ENCODE measurements at regions not wholly inside any gene's neighbourhood (a gene's known extent, or its start where the extent isn't known, plus 50 kb on each side); places are given as distances from the start of the nearest gene placed in this dataset.
"Not testable (repeated sequence)": the region's sequence is repeated elsewhere in the genome, so short reads cannot be mapped to it uniquely, and the experiment has no call there.

DNA sequence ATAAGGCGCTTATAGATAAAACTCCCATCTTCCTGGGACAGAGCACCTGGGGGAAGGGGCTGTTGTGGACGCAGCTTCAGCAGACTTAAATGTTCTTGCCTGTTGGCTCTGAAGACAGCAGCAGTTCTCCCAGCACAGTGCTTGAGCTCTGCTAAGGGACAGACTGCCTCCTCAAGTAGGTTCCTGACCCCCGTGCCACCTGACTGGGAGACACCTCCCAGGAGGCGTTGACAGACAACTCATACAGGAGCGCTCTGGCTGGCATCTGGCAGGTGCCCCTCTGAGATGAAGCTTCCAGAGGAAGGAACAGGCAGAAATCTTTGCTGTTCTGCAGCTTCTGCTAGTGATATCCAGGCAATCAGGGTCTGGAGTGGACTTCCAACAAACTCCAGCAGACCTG is 383.1 kb upstream of the EMCN start:
- not testable (repeated sequence) for DNase-seq

DNA sequence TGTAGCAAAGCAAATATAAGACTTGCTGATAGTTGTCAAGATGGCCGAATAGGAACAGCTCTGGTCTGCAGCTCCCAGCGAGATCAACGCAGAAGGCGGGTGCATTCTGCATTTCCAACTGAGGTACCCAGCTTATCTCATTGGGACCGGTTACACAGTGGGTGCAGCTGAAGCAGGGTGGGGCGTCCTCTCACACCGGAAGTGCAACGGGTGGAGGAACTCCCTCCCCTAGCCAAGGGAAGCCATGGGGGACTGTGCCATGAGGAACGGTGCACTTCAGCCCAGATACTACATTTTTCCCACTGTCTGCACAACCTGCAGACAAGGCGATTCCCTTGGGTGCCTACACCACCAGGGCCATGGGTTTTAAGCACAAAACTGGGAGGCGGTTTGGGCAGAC is 382.3 kb upstream of the EMCN start:
- DNase-seq = no peak

DNA sequence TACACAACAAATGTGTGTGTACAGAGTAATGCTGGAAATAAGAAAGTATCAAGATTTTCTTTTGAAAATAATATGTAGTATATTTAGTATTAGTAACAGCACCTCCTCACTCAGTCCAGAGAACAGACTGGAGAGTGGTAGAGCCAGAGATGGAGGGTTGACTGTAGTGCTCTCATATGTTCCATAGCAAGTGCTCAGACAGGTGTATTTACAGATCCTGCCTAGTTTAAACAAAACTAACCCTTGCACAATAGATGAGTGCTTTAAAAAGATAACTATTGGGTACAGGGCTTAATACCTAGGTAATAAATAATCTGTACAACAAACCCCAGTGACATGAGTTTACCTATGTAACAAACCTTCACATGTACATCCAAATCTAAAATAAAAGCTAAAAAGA is 381.0 kb upstream of the EMCN start:
- DNase-seq = no peak

DNA sequence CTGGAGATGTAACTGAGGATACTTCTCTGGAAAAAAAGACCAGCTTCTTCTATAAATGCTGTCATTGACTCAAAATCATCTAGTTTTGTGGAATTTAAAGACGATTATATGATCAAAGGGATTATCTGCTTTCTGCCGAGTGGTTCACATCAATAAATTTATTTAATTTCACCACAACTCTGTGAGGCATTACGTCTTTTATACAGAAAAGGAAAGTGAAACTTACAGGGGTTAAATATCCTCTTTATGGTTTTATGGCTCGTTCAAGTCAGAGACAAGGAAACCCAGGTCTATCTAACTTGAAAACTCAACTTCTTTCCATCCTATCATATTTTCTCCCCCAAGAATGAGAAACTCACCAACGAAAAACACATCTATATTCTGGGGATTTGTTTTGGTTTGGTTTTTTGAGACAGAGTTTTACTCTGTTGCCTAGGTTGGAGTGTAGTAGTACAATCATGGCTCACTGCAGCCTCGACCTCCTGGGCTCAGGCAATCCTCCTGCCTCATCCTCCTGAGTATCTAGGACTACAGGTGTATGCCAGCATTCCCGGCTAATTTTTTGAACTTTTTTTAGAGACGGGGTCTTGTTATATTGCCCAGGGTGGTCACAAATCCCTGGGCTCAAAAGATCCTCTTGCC is 377.9 kb upstream of the EMCN start:
- DNase-seq = no peak

DNA sequence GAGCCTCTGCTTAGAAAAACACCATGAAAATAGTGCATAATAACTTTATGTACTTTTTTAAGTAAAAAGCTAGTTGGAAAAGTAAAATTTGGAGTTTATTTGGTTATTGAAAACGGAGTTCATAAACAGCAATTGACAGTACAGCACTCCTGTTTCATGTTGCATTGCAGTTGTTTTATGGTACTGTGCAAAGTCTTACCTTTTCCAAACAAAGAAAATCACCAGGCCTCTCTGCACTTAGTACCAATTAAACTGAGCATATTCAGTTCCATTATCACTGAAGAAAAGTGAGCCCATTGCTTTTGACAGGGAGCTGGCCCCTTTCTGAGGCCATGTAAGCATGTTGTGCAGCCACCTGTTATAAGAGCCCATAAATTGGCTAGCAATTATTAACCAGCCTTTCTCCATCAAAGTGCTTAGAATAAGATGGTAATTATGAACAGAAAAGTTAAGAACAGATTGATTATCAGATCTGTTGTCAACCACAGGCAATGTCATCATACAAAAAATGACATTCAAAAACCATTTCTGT is 376.6 kb upstream of the EMCN start:
- no peak for DNase-seq

DNA sequence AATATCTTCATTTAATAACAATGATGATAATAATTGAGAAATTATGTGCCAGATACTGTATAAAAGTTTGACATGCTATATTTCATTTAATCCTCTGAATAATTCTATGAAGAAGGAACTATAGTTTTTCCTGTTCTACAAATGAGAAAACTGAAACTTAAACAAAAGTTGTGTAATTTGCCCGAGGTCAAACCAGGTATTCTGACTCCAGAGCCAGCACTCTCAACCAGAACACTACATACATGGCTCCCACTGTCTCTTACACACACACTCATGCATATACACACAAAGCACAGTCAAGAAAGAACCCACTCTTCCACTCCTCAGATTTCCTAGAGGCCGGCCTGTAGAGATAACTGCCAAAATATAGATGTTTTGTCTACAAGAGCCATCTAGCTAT is 374.0 kb upstream of the EMCN start:
- no peak for DNase-seq

DNA sequence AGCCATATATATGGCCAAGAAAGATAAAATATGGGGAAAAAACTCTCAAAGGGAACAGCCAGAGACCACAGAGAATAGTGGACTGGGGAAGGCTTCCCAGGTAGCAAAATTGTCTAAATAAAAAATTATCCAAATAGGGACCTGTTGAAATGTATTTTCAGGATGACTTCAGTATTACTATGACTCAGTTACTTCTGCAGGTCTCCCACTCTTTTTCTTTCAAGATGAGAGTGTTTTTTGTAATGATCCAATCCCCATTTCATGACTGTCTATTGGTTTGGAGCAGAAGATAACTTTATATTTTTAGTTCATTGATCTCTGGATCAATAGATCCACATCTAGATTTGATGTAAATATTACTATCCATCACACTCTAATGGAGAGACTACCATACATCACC is 372.1 kb upstream of the EMCN start:
- DNase-seq = no peak

DNA sequence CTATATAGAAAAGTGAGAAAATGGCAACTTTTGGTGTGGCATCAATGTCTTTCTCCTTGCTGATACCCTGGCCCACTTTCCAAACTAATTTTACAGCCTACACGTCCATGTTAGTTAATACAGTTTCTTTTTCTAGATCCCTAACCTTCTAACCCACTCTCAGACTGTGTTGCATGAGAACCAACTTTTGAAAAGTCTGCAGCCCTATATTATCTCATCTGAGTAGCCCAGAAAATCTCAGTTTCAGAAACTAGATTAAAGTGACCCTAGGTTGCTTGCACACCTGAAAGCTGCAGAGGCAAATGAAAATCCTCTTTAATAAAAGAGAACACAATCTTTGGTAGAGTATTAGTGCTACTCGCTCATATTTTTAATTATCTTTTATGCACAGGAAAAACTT is 371.6 kb upstream of the EMCN start:
- no peak for DNase-seq

DNA sequence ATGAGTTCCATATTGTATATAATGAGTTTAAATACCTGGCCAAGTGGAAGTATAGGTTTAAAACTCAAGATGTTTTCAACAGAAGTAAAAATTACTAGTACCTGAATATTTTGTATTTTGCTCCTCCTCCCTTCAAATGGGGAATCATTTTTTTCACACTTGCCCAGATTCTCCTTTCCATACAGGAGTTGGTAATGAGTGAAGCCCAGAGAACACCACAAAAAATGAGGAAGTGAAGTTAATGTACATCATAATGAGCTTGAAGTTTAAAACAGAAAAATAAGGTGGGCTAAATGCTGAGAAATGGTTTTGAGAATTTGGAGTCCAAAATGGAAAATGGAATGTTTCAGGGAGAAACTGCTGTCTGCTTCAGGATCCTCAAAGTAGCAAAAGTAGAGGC is 364.8 kb upstream of the EMCN start:
- no peak for DNase-seq

DNA sequence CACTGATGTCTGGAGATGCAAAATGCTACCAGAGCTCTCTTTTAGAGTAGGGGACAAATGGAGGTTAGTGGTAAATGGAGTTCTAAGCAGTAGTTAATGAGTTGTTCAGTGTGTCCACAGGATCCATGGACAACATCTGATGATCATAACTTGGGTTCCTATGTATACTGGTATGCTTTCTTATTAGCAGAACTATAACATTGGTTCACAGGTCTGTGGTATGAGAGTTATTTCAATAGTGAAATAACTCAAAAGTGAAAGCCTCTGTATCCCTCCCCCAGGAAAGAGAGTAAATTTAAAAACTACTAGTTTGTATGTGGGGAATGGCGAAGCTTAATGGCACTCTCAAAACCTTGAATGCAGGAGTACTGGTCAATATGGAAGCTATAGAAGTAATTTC is 363.5 kb upstream of the EMCN start:
- no peak for DNase-seq

DNA sequence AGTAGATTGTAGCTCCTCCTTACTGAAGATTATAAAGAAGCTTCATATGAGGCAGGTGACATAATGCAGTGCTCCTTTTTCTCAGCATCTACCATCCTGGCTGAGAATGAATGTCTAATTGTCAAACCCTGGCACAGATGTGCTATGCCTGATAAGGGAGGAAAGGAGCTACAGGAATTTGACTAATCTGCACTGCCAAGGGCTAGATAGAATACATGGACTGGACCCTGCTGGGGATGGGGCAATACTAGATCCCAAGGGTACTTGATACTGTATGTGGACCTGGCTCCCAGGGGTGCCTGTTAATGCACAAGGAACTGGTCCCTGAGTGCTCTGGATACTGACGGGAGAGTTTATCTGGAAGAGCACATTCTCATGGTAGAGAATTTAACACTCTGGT is 362.2 kb upstream of the EMCN start:
- no peak for DNase-seq

DNA sequence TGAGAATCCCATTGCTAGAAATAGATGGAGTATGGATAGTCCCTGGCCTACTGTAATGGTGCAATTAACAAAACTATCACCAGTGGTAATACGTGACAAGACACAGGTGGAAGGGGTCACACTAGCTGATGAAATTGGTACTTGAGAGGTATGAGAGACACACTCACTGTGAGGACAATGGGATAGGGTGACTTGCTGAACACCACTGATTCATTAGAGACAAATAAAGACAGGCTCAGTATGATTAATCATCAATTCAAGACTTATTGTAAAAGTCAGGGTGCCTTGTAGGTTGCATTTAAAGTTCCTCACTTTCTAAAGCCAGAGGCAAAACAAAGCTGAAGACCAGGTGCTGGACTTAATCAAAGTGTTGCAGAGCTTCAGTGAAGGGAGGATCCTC is 361.6 kb upstream of the EMCN start:
- DNase-seq = no peak

DNA sequence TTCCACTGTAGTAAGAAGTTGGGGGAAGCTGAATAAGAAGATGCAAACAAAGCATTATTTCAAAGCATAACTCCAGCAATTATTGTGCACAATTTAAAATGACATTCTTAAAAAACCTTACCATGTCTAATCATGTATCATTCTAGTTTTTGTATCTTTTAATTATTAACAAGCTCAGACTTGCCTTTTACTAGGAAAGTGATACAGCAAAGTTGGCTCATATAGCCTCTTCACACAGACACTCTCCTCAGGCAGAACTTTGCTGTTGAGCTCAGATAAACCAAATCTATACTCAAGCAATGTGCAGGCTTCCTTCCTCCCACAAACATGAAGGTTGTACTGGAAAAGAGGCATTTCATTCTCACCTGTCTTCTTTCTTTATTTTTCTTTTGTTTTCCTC is 358.7 kb upstream of the EMCN start:
- DNase-seq = no peak

DNA sequence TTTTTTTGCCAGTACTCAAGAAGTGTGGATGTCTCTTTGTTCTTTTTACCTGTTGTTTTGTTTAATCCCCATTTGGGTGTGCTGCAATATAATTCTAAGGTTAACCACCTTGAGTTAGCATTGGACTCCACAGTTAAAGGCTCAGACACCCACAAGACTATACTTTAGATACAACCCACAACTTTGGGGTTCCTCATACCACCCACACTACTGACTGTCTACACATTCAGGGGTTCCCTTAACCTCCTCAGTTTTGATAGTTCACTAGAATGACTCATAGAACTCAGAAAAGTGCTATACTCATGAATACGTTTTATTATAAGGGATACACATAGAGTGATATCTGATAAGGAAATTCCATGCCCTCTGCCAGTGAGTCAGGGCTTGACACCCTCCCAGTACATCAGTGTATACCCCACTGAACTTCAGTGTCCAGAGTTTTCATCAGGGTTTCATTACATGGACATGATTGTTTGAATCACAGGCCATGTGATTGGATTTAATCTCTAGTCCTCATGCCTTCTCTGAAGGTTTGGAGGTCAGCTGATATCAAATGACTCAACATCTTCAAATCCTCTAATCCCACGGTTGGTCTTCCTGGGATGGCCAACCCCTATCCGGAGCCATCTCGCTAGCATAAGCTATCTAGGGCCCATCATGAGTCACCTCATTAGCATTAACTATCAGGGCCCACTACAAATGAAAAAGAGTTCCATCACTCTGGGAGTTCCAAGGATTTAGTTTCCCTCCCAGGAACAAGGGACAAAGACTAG is 357.7 kb upstream of the EMCN start:
- DNase-seq = no peak

DNA sequence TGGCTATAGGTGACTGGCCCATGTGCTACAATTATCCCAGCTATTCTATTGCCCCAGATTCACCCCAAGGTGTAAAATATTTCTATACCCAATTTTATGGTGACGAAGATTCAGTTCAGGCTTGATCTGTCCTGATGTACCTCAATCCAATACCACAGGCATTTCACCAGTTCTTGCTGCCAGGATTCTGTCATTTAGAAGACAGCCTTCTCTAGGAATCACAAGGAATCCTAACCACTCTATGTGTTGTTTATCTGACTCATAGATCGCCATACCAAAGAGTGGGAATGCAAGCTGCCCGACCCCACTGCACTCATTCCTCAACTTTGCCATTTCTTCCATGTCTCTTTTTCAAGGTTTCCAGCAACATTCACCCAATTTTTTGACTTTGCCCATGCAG is 355.0 kb upstream of the EMCN start:
- no peak for DNase-seq

DNA sequence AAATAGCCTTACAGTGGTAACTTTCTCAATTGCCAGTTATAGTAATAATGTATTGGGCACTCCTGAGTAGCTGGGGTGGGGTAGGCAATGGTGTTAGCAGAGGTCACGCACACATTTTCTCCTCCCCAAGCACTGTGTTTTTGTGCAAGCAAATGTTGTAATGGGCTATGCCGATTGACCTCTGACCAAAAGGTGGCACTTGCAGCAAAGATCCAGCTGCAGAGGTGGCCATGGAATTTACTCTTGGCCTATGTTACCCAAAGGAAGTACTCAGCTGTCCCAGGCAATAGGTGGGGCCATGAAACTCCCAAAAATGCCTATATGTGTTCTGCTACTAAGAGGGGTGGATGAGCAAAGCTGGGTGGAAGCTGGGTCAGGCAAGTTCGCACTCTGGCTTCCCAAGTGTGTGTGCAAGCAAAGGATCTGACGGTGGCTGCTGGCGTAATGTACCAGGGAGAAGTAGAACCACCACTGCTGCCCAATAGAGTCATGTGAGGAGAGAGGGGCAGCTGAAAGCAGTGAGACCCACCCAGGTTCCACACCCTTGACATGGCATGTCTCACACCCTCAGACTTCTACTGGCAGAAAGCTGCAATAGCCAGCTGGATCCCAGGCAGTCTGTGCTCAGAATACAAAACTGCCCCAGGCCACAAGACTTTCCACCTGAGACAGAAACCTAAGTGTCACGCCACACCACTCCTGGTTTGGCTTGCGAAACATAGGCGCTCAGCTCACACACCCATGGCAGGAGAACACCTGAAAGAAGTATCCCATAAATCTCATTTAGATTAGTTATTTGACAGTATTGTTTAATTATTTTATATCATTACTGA is 353.3 kb upstream of the EMCN start:
- no peak for DNase-seq

DNA sequence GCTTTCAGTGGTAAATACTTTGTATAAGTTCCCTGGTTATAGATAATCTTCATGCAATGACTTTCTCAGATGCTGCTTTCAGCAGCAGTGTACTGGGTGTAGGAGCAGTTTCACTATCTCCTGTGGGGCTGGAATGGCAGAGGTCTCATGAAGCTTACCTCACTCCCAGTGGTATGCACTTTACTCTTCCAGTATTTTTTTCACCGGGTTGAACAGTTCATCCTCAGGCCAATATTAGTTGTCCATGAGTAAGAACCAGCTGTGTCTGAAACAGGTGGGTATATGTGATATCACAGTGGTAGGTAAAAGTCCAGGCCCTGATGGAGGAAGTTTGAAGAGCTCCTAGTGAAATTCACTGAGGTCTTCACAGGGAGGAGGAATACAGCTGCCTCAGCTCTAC is 351.5 kb upstream of the EMCN start:
- DNase-seq = no peak

DNA sequence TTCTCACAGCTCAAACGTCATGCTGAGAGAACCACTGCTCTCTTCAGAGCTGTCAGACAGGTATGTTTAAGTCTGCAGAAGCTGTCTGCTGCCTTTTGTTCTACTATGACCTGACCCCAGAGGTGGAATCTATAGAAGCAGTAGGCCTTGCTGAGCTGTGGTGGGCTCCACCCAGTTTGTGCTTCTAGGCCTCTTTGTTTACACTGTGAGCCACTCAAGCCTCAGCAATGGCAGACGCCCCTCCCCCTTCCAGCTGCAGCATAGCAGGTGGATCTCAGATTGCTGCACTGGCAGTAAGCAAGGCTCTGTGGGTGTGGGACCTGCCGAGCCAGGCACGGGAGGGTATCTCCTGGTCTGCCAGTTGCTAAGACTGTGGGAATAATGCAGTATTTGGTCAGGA is 350.5 kb upstream of the EMCN start:
- not testable (repeated sequence) for DNase-seq

DNA sequence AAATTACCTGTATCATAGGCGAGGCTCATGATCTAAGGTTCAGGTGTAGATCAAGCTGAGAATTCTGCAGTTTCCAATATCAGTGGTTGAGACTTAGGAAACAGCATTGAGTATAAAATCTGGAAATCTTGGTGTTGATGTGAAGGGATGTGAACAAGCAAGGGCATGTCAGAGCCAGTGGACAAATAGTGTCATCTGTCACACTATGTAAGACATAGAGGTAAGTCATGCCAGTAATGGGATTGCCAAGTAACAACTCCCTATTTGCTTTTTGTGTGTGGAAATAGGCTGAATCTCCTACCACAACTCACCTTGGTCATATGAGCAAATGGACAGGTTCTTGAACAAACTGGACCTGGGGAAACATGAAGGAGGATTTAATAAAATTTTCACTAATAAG is 334.5 kb upstream of the EMCN start:
- no peak for DNase-seq

DNA sequence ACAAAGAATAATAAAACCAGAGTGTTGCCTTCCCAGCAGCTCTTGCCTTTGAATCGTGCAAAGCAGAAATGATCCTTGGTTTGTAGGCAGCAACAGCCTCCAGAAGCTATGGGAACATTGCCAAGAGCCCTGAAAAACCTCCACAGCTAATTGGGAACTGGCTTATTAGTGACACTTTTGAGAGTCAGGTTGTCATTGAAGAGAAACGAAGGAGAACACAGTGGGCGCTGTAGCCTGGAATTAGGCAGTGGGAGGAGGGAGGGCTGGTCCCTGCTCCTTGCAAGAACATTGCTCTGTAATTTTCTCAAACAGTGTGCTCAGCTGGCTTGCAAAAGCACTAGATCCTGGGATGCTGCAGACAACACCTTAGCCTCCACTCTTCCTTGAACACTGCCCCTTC is 331.5 kb upstream of the EMCN start:
- no peak for DNase-seq

DNA sequence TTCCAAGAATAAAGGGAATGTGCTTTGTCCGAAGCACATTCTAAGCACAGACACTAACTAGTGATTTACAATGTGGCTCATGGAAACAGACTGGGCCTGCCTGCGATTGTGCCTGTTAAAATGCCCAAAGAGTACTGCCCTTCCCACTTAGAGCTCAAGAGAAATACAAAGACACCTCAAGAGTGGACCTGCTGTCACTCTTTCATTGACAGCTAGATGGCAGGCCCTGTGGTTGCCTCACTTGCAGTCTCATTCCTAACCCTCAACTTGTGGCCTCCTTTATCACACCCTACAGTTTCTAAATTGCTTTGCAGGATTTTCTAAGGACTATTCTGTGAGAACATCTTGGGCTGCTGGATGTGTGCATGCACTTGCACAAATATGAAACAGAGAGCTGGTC is 331.0 kb upstream of the EMCN start:
- DNase-seq = no peak

DNA sequence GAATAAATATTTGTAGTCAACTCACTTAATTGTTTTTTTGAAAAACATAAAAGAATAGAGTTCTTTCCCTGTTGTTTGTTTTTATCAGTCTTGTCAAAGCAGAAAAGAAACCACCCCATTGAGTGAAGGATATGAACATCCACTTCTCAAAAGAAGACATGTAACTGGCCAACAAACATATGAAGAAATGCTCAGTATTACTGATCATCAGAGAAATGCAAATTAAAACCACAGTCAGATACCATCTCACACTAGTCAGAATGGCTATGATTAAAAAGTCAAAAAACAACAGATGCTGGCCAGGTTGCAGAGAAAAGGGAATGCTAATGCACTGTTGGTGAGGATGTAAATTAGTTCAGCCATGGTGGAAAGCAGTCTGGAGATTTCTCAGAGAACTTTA is 326.1 kb upstream of the EMCN start:
- DNase-seq = no peak

DNA sequence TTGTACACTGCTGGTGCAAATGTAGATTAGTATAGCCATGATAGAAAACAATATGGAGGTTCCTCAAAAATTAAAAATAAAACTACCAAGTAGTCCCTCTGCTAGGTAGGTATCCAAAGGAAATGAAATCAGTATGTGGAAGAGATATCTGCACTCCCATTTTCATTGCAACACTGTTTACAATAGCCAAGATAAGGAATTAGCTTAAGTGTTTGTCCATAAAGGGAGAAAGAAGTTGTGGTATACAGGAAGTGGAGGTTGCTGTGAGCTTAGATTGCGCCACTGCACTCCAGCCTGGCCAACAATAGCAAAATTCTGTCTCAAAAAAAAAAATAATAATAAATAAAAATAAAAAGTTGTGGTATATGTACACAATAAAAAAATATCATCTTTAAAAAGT is 325.0 kb upstream of the EMCN start:
- no peak for DNase-seq

DNA sequence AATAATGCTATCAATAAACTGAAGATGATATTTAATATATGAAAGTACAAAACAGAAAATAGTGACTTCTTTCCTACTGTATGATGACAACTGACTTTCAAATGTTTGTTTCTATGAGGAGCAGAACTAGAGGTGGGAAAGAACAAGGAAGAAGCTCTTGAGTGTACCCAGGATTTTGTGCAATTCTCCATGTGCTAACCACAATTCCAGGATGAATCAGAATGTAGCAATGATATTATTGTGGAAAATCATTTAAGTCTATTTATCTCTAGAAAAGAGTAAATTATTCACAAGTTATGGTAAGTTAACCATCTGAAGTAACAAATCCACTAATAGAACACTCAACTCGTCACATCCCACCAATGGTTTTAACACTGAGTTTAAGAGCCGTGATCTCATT is 324.1 kb upstream of the EMCN start:
- no peak for DNase-seq
